HG02840 (cell line): ENCODE measurements at regions not wholly inside any gene's neighbourhood (a gene's known extent, or its start where the extent isn't known, plus 50 kb on each side); places are given as distances from the start of the nearest gene placed in this dataset.
"Not testable (repeated sequence)": the region's sequence is repeated elsewhere in the genome, so short reads cannot be mapped to it uniquely, and the experiment has no call there.

Experiments
- ATAC-seq: cut with Tn5 transposase; IDR thresholded peaks from one replicate; pipeline ENCODE4 v1.9.1; 2021; ENCODE audit warnings: mild to moderate bottlenecking, moderate library complexity, moderate number of reproducible peaks; ENCODE audit not compliant: unreplicated experiment, low FRiP score

DNA sequence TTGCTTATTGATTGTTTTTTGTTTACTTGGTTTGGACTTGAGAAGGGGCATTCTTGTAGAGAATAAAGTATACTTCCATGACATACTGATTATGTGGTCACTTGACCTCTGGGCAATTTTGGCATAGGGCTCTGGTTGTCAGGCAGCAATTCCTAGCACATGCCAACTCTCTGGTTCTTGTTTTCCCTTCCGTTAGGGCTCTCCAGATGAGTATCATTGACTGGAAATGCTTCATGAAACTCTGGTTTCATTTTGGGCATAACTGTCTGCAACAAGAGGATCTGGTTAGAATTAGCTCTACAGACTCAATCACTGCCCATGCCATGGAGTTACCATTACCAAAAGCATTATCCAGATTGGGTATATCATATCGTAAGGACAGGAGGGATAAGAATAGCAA lies 1057.9 kb downstream of the FAT4 start:
- no peak for ATAC-seq

DNA sequence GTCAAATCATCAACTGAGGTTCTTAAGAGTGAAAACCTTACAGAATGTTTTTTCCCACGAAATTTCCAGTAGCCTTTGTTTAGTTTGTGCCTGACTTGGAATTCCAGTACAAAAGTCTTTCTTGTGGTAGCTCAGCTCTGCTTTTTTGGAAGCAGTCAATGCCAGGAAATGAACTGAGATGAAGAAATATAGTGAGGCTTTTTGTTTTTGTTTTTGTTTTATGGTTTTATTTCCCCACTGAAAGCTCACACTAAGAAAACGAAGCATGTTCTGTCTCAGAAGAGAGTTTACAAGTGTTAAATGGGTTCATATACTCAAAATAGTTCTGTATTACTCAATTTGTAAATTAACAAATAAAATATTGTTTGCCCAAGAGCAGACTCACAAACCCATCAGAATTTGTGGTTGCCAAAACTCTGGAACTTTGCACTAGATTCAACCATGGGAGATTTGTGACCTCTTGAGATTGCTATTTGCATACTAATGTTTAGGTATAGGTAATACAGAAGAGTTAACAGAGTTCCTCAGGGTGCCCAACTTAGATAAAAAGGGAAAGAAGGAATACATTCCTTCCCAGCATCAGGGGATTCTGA lies 1060.8 kb downstream of the FAT4 start:
- ATAC-seq = no peak

DNA sequence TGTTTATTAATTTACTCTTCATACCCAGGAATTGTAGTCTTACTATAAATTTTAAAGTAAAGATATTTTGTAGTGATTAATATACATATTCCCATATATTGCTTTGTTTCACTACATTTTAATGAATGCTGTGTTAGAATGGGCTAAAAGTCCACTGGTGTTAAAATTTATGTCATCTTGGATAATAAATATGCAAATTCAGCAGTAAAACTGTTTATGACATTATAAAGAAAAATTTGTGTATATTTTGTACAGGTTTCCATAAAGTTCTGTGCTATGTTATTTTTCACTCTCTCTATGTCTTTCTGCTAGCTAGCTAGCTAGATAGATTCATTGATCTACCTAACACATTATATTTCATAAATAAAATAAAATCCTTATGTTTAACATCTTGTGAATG lies 1071.2 kb downstream of the FAT4 start:
- ATAC-seq = no peak

DNA sequence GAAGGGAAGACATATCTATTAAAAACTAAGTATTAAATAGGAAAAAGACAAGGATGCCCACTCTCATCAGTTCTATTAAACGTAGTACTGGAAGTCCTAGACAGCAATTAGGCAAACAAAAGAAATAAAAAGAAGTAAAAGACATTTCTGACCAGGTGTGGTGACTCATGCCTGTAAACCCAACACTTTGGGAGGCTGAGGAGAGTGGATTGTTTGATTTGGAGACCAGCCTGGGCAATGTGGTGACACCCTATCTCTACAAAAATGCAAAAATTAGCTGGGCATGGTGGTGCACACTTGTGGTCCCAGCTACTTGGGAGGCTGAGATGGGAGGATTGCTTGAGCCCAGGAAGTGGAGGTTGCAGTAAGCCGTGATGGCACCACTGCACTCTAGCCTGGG lies 1071.8 kb downstream of the FAT4 start:
- ATAC-seq = no peak

DNA sequence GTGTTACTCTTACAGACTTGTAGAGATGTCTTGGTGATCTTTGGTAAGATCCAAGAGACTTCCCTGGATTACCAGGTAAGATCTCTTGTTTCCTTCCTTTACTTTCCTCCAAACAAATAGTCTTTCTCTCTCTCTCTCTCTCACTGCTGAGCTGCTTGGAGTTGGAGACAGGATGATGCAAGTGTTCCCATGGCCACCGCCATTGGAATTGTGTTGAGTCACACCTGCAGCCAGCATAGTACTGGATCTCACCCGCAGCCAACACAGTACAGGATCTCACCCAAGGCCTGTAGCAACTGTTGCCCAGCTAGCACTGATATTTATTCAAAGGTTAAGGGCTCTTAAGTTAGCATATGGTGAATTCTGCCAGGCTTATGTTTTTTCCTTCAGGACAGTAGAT lies 1080.9 kb downstream of the FAT4 start:
- ATAC-seq = no peak

DNA sequence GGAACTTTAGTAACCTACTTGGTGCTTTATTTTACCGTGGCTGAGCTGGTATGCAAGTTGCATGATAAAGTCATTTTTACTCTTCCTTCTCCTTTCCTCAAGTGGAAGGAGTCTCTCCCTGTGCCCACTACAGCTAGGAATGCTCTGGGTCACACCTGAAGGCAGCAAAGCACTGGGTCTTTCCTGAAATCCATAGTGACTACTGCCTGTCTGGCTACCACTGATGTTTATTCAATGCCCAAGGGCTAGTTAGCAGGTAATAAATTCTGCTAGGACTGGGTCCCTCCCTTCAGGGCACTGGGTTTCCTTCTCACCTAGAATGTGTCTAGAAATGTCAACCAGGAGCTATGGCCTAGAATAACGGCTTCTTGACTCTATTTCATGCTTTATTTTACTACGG lies 1081.4 kb downstream of the FAT4 start:
- ATAC-seq = no peak

DNA sequence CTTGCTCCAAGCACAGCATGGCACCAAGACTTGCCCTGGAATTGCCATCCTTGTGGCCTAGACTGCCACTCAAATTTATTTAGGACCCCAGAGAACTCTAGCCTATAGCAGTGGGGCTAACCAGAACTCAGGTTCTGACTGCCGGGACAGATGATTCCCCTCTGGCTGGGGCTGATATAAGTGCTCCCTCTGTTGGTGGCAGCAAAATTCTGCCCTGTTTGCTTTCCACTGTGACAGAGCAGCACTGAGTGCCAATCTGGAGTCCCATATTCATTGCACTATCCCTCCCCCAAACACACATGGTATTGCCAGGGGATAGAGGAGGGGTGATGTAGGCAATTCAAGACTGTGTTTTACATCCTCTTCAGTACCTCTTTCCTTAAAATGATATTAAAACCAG lies 1081.9 kb downstream of the FAT4 start:
- no peak for ATAC-seq

DNA sequence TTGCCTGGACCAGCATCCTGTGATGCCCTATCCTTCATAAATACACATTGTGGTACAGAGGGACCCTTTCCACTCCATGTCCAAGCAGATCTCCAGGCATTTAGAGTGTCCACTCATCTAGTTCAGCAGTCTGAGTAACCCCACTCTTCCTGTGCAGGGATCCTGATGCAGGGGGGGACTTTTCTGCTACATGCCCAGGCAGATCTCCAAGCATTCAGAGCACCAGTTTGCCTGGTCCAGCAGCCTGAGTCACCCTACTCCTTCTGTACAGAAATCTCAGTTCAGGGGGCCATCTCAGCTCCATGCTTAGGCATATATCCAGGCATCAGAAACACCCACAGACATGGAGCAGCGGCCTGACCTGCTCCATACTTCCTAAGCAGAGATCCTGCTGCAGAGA lies 1089.8 kb downstream of the FAT4 start:
- no peak for ATAC-seq

DNA sequence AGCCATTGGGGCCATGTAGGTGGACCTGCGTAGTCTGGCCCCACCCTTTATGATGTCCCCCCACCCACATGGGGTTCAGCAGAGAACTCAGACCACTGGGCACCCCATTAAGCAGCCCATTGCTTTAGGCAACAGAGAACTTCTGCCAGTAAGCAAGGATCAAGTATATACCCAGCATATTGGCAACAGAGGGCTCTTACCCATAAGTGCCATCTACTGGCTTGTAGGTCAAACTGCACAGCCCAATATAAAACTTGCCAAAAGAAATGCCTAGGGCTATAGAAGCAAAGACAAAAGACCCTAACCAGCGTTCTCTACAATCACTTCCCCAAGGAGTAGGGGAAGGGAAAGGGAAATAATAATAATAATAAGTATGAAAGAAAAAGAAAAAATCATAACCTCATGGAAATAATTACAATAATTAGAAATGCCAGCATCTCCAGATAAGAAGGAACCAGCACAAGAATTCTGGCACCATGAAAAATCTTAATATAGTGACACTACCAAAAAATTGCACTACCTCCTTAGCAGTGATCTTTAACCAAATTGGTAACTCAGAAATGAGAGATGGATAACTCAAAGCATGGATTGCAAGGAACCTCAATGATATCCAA lies 1090.7 kb downstream of the FAT4 start:
- no peak for ATAC-seq

DNA sequence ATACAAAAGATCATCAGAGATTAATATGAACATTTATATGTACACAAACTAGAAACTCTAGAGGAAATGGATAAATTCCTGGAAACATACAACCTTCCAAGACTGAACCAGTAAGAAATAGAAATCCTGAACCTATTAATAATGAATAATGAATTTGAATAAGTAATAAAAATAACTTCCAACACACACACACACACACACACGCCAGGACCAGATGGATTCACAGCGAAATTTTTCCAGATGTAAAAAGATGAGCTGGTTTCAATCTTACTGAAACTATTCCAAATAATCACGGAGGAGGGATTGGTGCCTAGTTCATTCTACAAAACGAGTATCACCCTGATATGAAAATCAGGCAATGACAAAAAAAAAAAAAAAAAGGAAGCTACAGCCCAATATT lies 1095.0 kb downstream of the FAT4 start:
- no peak for ATAC-seq

DNA sequence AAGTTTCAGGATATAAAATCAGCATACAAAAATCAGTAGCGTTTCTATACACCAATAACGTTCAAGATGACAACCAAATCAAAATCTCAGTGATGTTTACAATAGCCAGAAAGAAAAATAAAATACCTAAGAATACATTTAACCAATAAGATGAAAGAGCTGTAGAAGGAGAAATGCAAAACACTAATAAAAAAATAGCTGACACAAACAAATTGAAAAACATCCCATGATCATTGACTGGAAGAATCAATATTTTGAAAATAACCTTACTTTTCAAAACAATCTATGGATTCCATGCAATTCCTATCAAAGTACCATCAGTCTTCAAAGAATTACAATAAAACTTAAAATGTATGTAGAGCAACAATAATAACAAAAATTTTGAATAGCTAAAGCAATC lies 1096.3 kb downstream of the FAT4 start:
- no peak for ATAC-seq

DNA sequence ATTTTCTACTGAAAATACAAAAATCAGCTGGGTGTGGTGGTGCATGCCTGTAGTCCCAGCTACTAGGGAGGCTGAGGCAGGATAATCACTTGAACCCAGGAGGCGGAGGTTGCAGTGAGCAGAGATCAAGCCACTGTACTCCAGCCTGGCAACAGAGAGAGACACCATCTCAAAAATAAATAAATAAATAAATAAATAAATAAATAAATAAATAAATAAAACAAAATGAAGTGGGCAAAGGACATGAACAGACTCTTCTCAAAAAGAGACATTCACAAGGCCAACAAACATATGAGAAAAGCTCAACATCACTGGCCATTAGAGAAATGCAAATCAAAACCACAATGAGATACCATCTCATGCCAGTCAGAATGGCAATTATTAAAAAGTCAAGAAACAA lies 1097.6 kb downstream of the FAT4 start:
- ATAC-seq = not testable (repeated sequence)

DNA sequence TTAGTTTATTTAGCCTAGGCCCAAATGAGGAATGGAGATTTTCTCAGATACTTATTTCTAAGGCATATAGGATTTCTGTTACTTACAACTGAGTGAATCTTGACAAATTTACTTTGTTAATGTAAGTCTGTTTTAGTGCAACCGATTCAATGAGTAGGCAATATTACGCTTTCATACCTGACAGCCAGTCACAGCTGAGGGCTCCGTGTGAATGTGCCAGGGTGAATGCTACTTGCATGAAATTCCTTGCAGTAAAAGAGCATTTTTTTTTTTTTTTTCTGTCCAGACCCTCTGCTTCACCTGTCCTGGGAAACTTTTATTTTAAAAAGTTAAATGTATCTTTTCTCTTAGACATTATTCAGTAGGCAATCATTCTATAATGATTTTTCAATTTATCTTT lies 1100.0 kb downstream of the FAT4 start:
- no peak for ATAC-seq

DNA sequence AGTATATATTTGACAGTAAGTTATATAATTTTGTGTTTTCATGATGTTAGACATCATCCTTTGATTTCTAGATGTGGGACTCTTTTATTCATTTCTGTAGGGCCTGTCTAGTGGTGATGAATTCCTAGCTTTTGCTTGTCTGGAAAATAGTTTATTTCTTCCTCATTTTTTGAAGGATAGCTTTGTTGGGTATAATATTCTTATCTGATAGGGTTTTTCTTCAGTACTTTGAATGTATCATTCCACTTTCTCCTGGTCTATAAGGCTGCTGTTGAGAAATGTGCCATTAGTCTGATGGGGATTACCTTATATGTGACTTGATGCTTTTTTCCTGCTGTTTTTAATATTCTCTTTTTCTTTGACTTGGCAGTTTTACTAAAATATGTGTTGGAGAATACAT lies 1104.5 kb downstream of the FAT4 start:
- no peak for ATAC-seq

DNA sequence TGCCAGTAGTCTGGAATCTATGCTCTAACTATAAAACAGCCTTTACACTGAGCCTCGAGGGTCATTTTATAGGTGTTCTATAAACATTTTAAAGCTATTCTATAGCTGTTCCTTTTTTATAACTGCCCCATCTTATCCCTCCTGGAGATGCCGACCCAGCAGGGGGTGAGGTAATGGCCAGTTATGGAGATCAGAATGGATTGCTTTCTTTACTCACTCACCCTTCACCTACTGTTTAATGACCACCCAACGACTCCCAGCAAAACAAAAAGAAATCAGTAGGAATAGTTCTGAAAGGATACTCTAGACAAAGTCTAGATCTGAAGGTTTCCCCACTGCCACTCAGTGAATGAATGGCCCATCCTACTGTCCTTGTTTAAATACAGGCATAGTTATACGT lies 1113.1 kb downstream of the FAT4 start:
- no peak for ATAC-seq

DNA sequence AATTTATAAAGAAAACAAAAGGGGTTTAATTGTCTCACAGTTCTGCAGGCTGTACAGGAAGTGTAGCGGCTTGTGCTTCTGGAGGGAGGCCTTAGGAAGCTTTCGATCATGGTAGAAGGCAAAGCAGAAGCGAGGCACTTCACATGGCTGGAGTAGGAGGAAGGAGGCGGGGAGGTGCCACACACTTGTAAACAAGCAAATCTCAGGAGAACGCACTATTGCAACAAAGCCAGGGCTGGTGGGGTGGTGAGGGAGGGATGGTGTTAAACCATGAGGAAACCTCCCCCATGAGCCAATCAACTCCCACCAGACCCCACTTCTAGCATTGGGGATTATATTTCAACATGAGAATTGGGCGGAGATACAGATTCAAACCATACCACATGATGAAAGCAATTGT lies 1116.3 kb downstream of the FAT4 start:
- no peak for ATAC-seq

DNA sequence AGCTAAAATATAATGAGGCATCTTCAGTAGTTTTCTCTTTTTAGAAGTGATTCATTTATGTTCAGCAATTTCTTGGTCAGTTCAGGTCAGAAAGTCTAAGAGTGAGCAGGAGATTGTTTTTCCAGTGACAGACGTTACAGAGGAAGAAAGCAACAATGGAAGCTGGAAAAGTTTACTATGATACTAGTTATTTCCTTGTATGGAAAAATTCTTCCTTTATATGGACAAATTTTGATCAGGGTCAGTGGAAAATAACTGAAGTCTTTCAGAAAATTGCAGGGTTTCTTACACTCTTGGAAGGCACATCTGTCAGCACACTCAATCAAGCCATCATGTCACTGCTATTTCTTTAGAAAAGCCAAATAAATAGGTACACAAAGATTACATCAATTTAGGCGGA lies 1120.7 kb downstream of the FAT4 start:
- no peak for ATAC-seq

DNA sequence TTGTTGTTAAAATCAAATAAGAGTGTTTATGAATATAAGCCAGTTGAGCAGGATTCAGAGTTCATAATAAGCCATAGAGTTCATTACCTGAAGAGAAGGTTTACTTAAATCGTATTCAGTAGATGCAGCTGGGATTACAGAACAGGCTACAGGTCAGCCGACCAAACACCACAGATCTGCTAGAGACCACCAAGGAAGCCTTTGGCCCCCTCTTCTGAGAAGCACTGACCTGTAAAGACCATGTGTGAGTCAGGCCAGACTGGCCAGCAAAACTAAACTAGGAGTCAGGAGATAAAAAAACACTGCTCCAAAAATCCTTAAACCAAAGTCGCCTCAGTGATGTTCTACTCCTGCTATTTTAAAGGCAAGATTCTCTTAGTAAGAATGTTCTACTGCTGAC lies 1125.5 kb downstream of the FAT4 start:
- ATAC-seq = no peak

DNA sequence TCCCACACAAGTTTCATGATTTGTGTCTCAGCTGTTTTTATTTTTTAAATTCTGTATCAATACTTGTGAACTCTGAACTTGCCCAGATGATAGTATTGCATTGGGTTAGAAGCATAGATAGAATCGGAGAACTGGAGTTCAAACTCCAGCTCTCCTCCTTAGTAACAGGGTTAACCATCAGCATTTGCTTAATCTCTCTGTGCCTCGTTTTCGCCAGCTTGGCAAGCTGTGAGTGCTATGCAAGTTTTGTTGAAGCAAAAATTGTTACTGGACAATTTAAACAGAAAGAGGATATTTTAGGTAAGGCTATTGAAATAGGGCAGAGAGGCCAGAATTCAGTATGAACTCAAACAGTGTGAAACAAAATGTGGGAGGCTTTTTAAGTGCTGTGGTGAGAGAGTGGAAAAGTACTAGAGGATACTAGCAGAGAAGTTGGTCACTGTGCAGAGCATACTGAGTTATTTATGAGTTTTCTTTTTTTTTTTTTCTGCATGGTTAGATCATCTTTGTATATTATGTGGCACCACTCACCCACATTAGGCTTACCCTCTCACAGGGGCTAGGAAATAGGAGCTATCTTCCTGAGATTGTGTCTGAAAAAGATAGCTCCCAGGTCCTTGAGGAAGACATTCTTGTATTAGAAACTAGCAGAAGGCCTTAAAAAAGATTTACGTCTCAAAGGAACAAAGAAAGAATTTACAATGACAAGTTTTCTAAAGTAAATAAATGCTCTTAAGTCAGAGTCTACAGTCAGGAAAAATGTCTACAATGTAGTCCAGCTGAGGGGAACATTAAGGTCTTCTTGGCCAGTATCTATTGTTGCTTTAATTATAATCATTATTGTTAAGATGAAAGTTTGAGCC lies 1126.6 kb downstream of the FAT4 start:
- ATAC-seq = no peak

DNA sequence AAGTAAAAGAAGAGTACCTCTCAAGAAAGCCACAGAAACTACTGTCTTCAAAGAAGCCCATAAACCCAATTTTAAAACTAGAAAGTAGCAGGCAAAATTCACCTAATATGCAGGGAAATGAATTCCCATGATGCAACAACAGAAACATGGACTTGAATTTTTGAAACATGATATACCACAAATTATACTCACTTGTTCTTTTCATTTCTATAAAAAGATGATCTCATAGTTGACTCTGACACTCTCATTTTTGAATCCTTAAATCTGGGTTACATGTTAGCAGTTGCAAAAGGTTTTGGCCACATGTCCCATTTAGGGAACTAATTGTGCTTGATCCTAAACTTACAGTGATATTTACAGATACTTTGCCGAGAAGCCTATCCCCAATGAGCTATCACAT lies 1130.8 kb downstream of the FAT4 start:
- ATAC-seq = no peak

DNA sequence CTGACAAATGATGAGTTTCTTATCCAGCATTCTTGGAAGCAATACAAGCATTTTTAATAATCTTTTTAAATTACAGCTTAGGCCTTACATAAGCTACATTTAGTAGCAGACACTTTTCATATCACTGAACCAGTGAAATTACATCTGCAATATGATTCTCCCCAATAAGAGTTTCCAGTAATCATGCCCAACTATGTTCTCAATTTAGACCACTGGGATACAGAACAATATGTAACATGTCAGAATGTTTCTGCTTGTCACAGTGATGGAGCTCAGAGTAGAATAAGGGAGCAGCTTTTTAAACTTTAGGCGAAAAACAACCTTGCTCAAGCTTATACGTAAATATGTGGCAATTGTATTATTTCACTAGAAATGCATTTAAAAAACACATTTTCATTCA lies 1132.2 kb downstream of the FAT4 start:
- ATAC-seq = no peak
